ENCODE measurements at regions not wholly inside any gene's neighbourhood (a gene's known extent, or its start where the extent isn't known, plus 50 kb on each side); places are given as distances from the start of the nearest gene placed in this dataset.

GRCh38 chr15:85312486-85312885, 67.9 kb upstream of the AKAP13 start:
- no peak for TF ChIP-seq EZH2 (IDR thresholded peaks at IDR 0.05; ENCODE audit: insufficient read depth, poor library complexity, severe bottlenecking)
- TF ChIP-seq EZH2phosphoT487 (IDR thresholded peaks at IDR 0.05; ENCODE audit: insufficient read depth, low read depth) = no peak

All from GM23248 (cell line).